ENCODE measurements at regions not wholly inside any gene's neighbourhood (a gene's known extent, or its start where the extent isn't known, plus 50 kb on each side); places are given as distances from the start of the nearest gene placed in this dataset.

GRCh38 chr6:3612341-3613041 lies 139.0 kb downstream of the PXDC1 start:
- TF ChIP-seq, protein P1, sequence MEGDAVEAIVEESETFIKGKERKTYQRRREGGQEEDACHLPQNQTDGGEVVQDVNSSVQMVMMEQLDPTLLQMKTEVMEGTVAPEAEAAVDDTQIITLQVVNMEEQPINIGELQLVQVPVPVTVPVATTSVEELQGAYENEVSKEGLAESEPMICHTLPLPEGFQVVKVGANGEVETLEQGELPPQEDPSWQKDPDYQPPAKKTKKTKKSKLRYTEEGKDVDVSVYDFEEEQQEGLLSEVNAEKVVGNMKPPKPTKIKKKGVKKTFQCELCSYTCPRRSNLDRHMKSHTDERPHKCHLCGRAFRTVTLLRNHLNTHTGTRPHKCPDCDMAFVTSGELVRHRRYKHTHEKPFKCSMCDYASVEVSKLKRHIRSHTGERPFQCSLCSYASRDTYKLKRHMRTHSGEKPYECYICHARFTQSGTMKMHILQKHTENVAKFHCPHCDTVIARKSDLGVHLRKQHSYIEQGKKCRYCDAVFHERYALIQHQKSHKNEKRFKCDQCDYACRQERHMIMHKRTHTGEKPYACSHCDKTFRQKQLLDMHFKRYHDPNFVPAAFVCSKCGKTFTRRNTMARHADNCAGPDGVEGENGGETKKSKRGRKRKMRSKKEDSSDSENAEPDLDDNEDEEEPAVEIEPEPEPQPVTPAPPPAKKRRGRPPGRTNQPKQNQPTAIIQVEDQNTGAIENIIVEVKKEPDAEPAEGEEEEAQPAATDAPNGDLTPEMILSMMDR (IDR thresholded peaks at IDR 0.05), result no peak
- no peak for TF ChIP-seq POLR2A (IDR thresholded peaks at IDR 0.05)
- peak in 3 of 7 donors; percentile 8 to 36 (median 18) for DNase-seq
- intact Hi-C loops (cut with DNase I), result no loop called here
- peaks cover 1% of the 10 kb centered on the region for H3K27me3 ChIP-seq
- H3K27ac ChIP-seq, result no peak overlapping the region
- H3K4me1 ChIP-seq (replicated peaks in 1 of 2), result no peaks in the 10 kb centered on the region
- H3K4me3 ChIP-seq, result no peak overlapping the region
- H3K9me3 ChIP-seq (replicated peaks in 1 of 3), result no peaks in the 10 kb centered on the region
- no peaks in the 10 kb centered on the region for H3K36me3 ChIP-seq (replicated peaks in 1 of 2)
- 49 to 61% (median 52%) methylated on average over 8 of the region's 8 CpGs for WGBS, 4 donors

DNA sequence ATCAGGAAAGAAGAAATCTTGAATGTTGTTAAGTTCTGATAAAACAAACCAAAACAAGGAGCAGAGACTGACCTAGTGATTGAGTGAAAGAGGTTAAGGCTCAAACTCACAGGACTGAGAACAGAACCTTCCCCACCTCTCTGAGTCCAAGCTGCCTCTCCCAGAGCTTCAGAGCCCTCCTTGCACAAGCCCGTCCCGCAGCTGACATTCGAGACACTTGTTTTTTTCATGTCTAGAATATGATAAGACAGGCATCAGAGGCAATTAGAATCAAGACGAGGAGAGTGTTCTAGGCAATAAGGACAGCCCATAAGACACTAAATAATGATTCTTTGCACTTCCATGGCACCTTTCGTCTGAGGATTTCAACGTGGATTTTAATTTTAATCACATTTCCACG lies 140.6 kb downstream of the PXDC1 start:
- Histone ChIP-seq H3K27ac (no peak overlapping the region), H3K36me3 (replicated peaks in 1 of 2) (no peaks in the 10 kb centered on the region), H3K9me3 (replicated peaks in 1 of 3) (no peaks in the 10 kb centered on the region), H3K4me1 (replicated peaks in 1 of 2) (no peaks in the 10 kb centered on the region), H3K4me3 (no peak overlapping the region), H3K27me3 (no peaks in the 10 kb centered on the region)
- WGBS, 4 donors, result 71 to 83% (median 79%) methylated on average over 7 of the region's 7 CpGs
- no peak for DNase-seq
- intact Hi-C loops (cut with DNase I), result no loop called here
- TF ChIP-seq, protein P1 (IDR thresholded peaks at IDR 0.05), result no peak
- TF ChIP-seq POLR2A (IDR thresholded peaks at IDR 0.05), result no peak

DNA sequence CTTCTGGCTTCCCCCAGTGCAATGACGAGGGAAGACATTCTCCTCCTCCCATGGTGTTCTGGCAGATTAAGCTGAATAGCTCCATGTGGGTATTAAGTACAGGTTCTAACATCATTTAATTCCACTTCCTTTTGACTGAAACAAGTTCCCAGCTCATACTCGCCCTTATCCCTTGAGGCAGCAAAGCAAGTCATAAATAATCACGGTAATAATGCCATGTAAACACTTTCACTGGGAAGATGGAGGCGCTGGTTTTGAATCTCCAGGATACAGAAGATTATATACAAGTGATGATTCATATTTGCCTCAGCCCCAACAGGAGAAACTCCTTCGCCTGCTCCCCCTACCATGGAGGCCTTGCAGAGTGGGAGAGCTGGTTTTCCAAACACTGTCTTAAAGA lies 141.3 kb downstream of the PXDC1 start:
- Histone ChIP-seq H3K27ac (no peak overlapping the region), H3K4me3 (no peak overlapping the region), H3K27me3 (no peaks in the 10 kb centered on the region), H3K4me1 (replicated peaks in 1 of 2) (no peaks in the 10 kb centered on the region), H3K36me3 (replicated peaks in 1 of 2) (no peaks in the 10 kb centered on the region), H3K9me3 (replicated peaks in 1 of 3) (no peaks in the 10 kb centered on the region)
- no peak for DNase-seq
- intact Hi-C loops (cut with DNase I), result no loop called here
- TF ChIP-seq, protein P1 (IDR thresholded peaks at IDR 0.05), result no peak
- TF ChIP-seq POLR2A (IDR thresholded peaks at IDR 0.05), result no peak
- WGBS, 4 donors, result 56 to 63% (median 60%) methylated on average over 5 of the region's 5 CpGs

- TF ChIP-seq, protein P1 (IDR thresholded peaks at IDR 0.05), result no peak
- no peak for TF ChIP-seq POLR2A (IDR thresholded peaks at IDR 0.05)
- intact Hi-C loops (cut with DNase I), result no loop called here
- Histone ChIP-seq H3K4me1 (replicated peaks in 1 of 2) (no peaks in the 10 kb centered on the region), H3K4me3 (no peak overlapping the region), H3K36me3 (replicated peaks in 1 of 2) (no peaks in the 10 kb centered on the region), H3K9me3 (replicated peaks in 1 of 3) (no peaks in the 10 kb centered on the region), H3K27me3 (no peaks in the 10 kb centered on the region), H3K27ac (no peak overlapping the region)
- DNase-seq, result no peak
- WGBS, 4 donors, result 71 to 93% (median 82%) methylated on average over 1 to 3 of the region's 3 CpGs
Measured at GRCh38 chr6:3609388-3609787, 142.1 kb downstream of the PXDC1 start.
